ENCODE measurements at regions not wholly inside any gene's neighbourhood (a gene's known extent, or its start where the extent isn't known, plus 50 kb on each side); places are given as distances from the start of the nearest gene placed in this dataset.

GRCh38 chr10:27436710-27437109 lies 67.4 kb upstream of the RAB18 start:
- no peak for TF ChIP-seq POLR2A (IDR thresholded peaks at IDR 0.05; ENCODE audit: low read depth, low read length)
- no peak for TF ChIP-seq CTCF (conservative IDR thresholded peaks at IDR 0.05; ENCODE audit: low read depth, low read length)
- TF ChIP-seq RFX5 (IDR thresholded peaks at IDR 0.05; ENCODE audit: low read depth, low read length) = no peak
- no peak for TF ChIP-seq SMC3 (IDR thresholded peaks at IDR 0.05; ENCODE audit: low read depth, low read length)
- TF ChIP-seq FOS (IDR thresholded peaks at IDR 0.05; ENCODE audit: low read depth, low read length) = no peak
- TF ChIP-seq CEBPB (IDR thresholded peaks at IDR 0.05; ENCODE audit: low read depth, low read length) = no peak
- TF ChIP-seq BHLHE40 (IDR thresholded peaks at IDR 0.05; ENCODE audit: low read depth, low read length) = no peak
- no peak for TF ChIP-seq RCOR1 (IDR thresholded peaks at IDR 0.05; ENCODE audit: insufficient replicate concordance, low read length)
- no peak for TF ChIP-seq USF2 (IDR thresholded peaks at IDR 0.05; ENCODE audit: low read depth, low read length)
- no peak for TF ChIP-seq CHD1 (IDR thresholded peaks at IDR 0.05; ENCODE audit: low read depth, low read length)
- no peak for TF ChIP-seq MAFK (IDR thresholded peaks at IDR 0.05; ENCODE audit: low read depth, low read length)
- TF ChIP-seq MAZ (IDR thresholded peaks at IDR 0.05; ENCODE audit: borderline replicate concordance, low read depth, low read length) = no peak
